NCI-H226 (cell line): ENCODE measurements at regions not wholly inside any gene's neighbourhood (a gene's known extent, or its start where the extent isn't known, plus 50 kb on each side); places are given as distances from the start of the nearest gene placed in this dataset.

Experiments
- DNase-seq: peaks from one replicate; pipeline ENCODE4 v3.0.0-alpha.2; 2015

- DNase-seq, result no peak
Measured at GRCh38 chr4:125517831-125518230, 203.1 kb downstream of the FAT4 start.

- no peak for DNase-seq
Measured at GRCh38 chr4:125518281-125518680, 203.5 kb downstream of the FAT4 start.

GRCh38 chr4:125519371-125520146 lies 204.8 kb downstream of the FAT4 start:
- no peak for DNase-seq

GRCh38 chr4:125520258-125520990 lies 205.7 kb downstream of the FAT4 start:
- peak; percentile 76 for DNase-seq

- DNase-seq, result no peak
Measured at GRCh38 chr4:125522588-125522987, 207.8 kb downstream of the FAT4 start.

- DNase-seq, result no peak
Measured at GRCh38 chr4:125522992-125523391, 208.2 kb downstream of the FAT4 start.

- DNase-seq, result no peak
Measured at GRCh38 chr4:125526420-125526819, 211.7 kb downstream of the FAT4 start.

- DNase-seq, result no peak
Measured at GRCh38 chr4:125527681-125528080, 212.9 kb downstream of the FAT4 start.

- DNase-seq, result no peak
Measured at GRCh38 chr4:125529071-125529470, 214.3 kb downstream of the FAT4 start.

GRCh38 chr4:125538670-125539069 lies 223.9 kb downstream of the FAT4 start:
- no peak for DNase-seq

GRCh38 chr4:125539691-125540090 lies 224.9 kb downstream of the FAT4 start:
- DNase-seq, result no peak

GRCh38 chr4:125541836-125542385 lies 227.2 kb downstream of the FAT4 start:
- no peak for DNase-seq

- no peak for DNase-seq
Measured at GRCh38 chr4:125546272-125546671, 231.5 kb downstream of the FAT4 start.

- peak; percentile 11 for DNase-seq
Measured at GRCh38 chr4:125547836-125548235, 233.1 kb downstream of the FAT4 start.

GRCh38 chr4:125550769-125551168 lies 236.0 kb downstream of the FAT4 start:
- DNase-seq, result no peak

- no peak for DNase-seq
Measured at GRCh38 chr4:125551466-125551865, 236.7 kb downstream of the FAT4 start.

GRCh38 chr4:125551967-125552366 lies 237.2 kb downstream of the FAT4 start:
- DNase-seq, result no peak

GRCh38 chr4:125572601-125573000 lies 257.8 kb downstream of the FAT4 start:
- no peak for DNase-seq

GRCh38 chr4:125573368-125573767 lies 258.6 kb downstream of the FAT4 start:
- no peak for DNase-seq

GRCh38 chr4:125573786-125574185 lies 259.0 kb downstream of the FAT4 start:
- DNase-seq, result no peak

- peak; percentile 37 for DNase-seq
Measured at GRCh38 chr4:125582302-125582701, 267.5 kb downstream of the FAT4 start.

GRCh38 chr4:125590158-125590557 lies 275.4 kb downstream of the FAT4 start:
- no peak for DNase-seq

GRCh38 chr4:125591290-125591689 lies 276.5 kb downstream of the FAT4 start:
- no peak for DNase-seq

- DNase-seq, result no peak
Measured at GRCh38 chr4:125594056-125594602, 279.4 kb downstream of the FAT4 start.
